SK-N-SH treated with all-trans-retinoic acid at 6 μM for 48 hours (cell line): ENCODE measurements at regions not wholly inside any gene's neighbourhood (a gene's known extent, or its start where the extent isn't known, plus 50 kb on each side); places are given as distances from the start of the nearest gene placed in this dataset.

ENCODE experiments used
- ATAC-seq: fragments of 200-7000 bp; cut with Tn5 transposase; 3 replicates; pipeline ENCODE4 v1.9.1; 2020; ENCODE audit warnings: mild to moderate bottlenecking, moderate library complexity
- ARNTL ChIP-seq: fragments of 450-650 bp; formaldehyde crosslinking; IDR thresholded peaks from 2 replicates; pipeline ENCODE4 v1.5.0; 2020; ENCODE audit warnings: low read depth, mild to moderate bottlenecking, moderate library complexity, borderline replicate concordance
- BACH2 ChIP-seq: fragments of 250-450 bp; sonication (Bioruptor Pico); IDR thresholded peaks from 2 replicates; pipeline ENCODE4 v1.9.0; 2021; ENCODE audit warnings: mild to moderate bottlenecking, borderline replicate concordance
- CSDC2 ChIP-seq: fragments of 250-450 bp; sonication (Bioruptor Pico); IDR thresholded peaks from 2 replicates; pipeline ENCODE4 v1.5.0; 2020; ENCODE audit warnings: mild to moderate bottlenecking, moderate library complexity
- CSRNP3 ChIP-seq: fragments of 250-450 bp; sonication (Bioruptor Pico); IDR thresholded peaks from 2 replicates; pipeline ENCODE4 v1.5.1; 2021; ENCODE audit warnings: mild to moderate bottlenecking, moderate library complexity
- ESRRG ChIP-seq: fragments of 250-450 bp; sonication (Bioruptor Pico); IDR thresholded peaks from 2 replicates; pipeline ENCODE4 v1.6.1; 2021; ENCODE audit warnings: mild to moderate bottlenecking
- GLIS3 ChIP-seq: fragments of 250-450 bp; sonication (Bioruptor Pico); IDR thresholded peaks from 2 replicates; pipeline ENCODE4 v1.5.0; 2020; ENCODE audit warnings: mild to moderate bottlenecking, moderate library complexity
- ISL1 ChIP-seq: fragments of 250-450 bp; sonication (Bioruptor Pico); IDR thresholded peaks from 2 replicates; pipeline ENCODE4 v2.1.2; 2022; ENCODE audit warnings: mild to moderate bottlenecking, moderate library complexity
- OSR1 ChIP-seq: fragments of 250-450 bp; sonication (Bioruptor Pico); IDR thresholded peaks from 2 replicates; pipeline ENCODE4 v1.8.0; 2022; ENCODE audit warnings: moderate library complexity, mild to moderate bottlenecking, inconsistent platforms
- PATZ1 ChIP-seq: fragments of 250-450 bp; sonication (Bioruptor Pico); IDR thresholded peaks from 2 replicates; pipeline ENCODE4 v1.8.0; 2020; ENCODE audit warnings: mild to moderate bottlenecking, moderate library complexity, borderline replicate concordance
- POU6F1 ChIP-seq: fragments of 250-450 bp; sonication (Bioruptor Pico); IDR thresholded peaks from 2 replicates; pipeline ENCODE4 v1.8.0; 2021; ENCODE audit warnings: low read depth, mild to moderate bottlenecking, moderate library complexity, borderline replicate concordance
- PPARA ChIP-seq: fragments of 250-450 bp; sonication (Bioruptor Pico); IDR thresholded peaks from 2 replicates; pipeline ENCODE4 v1.5.0; 2020; ENCODE audit warnings: mild to moderate bottlenecking, borderline replicate concordance
- RARB ChIP-seq: fragments of 250-450 bp; sonication (Bioruptor Pico); IDR thresholded peaks from 2 replicates; pipeline ENCODE4 v1.8.0; 2021; ENCODE audit warnings: mild to moderate bottlenecking, moderate library complexity
- TCF4 ChIP-seq: fragments of 250-450 bp; sonication (Bioruptor Pico); IDR thresholded peaks from 2 replicates; pipeline ENCODE4 v1.8.0; 2021; ENCODE audit warnings: mild to moderate bottlenecking, moderate library complexity, borderline replicate concordance
- TOX ChIP-seq: fragments of 250-450 bp; sonication (Bioruptor Pico); IDR thresholded peaks from 2 replicates; pipeline ENCODE4 v1.8.0; 2021; ENCODE audit warnings: mild to moderate bottlenecking, moderate library complexity, borderline replicate concordance
- TSHZ2 ChIP-seq: fragments of 250-450 bp; sonication (Bioruptor Pico); IDR thresholded peaks from 2 replicates; pipeline ENCODE4 v1.5.0; 2020; ENCODE audit warnings: mild to moderate bottlenecking, moderate library complexity
- ZC3H10 ChIP-seq: fragments of 250-450 bp; sonication (Bioruptor Pico); IDR thresholded peaks from 2 replicates; pipeline ENCODE4 v1.5.1; 2021; ENCODE audit warnings: mild to moderate bottlenecking, moderate library complexity
- ZFP3 ChIP-seq: fragments of 250-450 bp; sonication (Bioruptor Pico); IDR thresholded peaks from 2 replicates; pipeline ENCODE4 v1.5.0; 2020; ENCODE audit warnings: mild to moderate bottlenecking, moderate library complexity
- ZFP30 ChIP-seq: fragments of 450-650 bp; formaldehyde crosslinking; IDR thresholded peaks from 2 replicates; pipeline ENCODE4 v1.5.0; 2022; ENCODE audit warnings: mild to moderate bottlenecking, moderate library complexity
- ZNF565 ChIP-seq: fragments of 450-650 bp; formaldehyde crosslinking; conservative IDR thresholded peaks from 2 replicates; pipeline ENCODE4 v1.5.0; 2020; ENCODE audit warnings: low read depth, mild to moderate bottlenecking, moderate library complexity
- ZNF70 ChIP-seq: fragments of 450-650 bp; formaldehyde crosslinking; IDR thresholded peaks from 2 replicates; pipeline ENCODE4 v1.5.0; 2020; ENCODE audit warnings: mild to moderate bottlenecking, moderate library complexity

- no peak for TF ChIP-seq CSRNP3 (CRISPR knock-in tag)
- no peak for ATAC-seq
Measured at GRCh38 chrX:34299451-34299967, 167.4 kb upstream of the FAM47A start.

GRCh38 chrX:34294665-34295064 is 162.6 kb upstream of the FAM47A start:
- ATAC-seq: no peak
- TF ChIP-seq ZNF565 (CRISPR knock-in tag) (no peak), OSR1 (CRISPR knock-in tag) (no peak), TCF4 (no peak), PATZ1 (no peak), BACH2 (no peak), ZNF70 (CRISPR knock-in tag) (no peak), GLIS3 (CRISPR knock-in tag) (no peak), POU6F1 (CRISPR knock-in tag) (no peak), ZFP30 (CRISPR knock-in tag) (no peak), ISL1 (CRISPR knock-in tag) (no peak)

GRCh38 chrX:34288782-34289181 is 156.7 kb upstream of the FAM47A start:
- no peak for TF ChIP-seq ZFP30 (CRISPR knock-in tag)
- no peak for TF ChIP-seq ARNTL (CRISPR knock-in tag)
- TF ChIP-seq PPARA: no peak
- no peak for TF ChIP-seq CSRNP3 (CRISPR knock-in tag)
- TF ChIP-seq TSHZ2 (CRISPR knock-in tag): no peak
- no peak for TF ChIP-seq ZC3H10
- TF ChIP-seq CSDC2 (CRISPR knock-in tag): no peak
- no peak for TF ChIP-seq OSR1 (CRISPR knock-in tag)
- no peak for TF ChIP-seq ESRRG
- TF ChIP-seq RARB (CRISPR knock-in tag): no peak
- no peak for TF ChIP-seq TOX (CRISPR knock-in tag)
- no peak for TF ChIP-seq POU6F1 (CRISPR knock-in tag)
- TF ChIP-seq ZFP3 (CRISPR knock-in tag): no peak
- TF ChIP-seq, all 23 proteins: peak for 0
- no peak for ATAC-seq
